Lung (tissue), 11 donors: ENCODE measurements at regions not wholly inside any gene's neighbourhood (a gene's known extent, or its start where the extent isn't known, plus 50 kb on each side); places are given as distances from the start of the nearest gene placed in this dataset.
A peak's percentile ranks its signal among the peaks of the same experiment; 100 is the strongest.

Experiments
- ATAC-seq: fragments of 200-7000 bp; cut with Tn5 transposase; one replicate; pipeline ENCODE4 v1.9.1; 2020; ENCODE audit warnings: moderate number of reproducible peaks; ENCODE audit not compliant: insufficient read depth, low FRiP score
- DNase-seq, 3 donors: peaks; one replicate each; pipeline ENCODE4 v3.0.0-alpha.2; 2013 to 2017
- H3K27ac ChIP-seq, 2 donors: one replicate each; pipeline ENCODE4 v1.5.1; 2013; ENCODE audit warnings: mild to moderate bottlenecking in 2 of 2, moderate library complexity in 2 of 2, control low read depth in 1 of 2, inconsistent platforms in 1 of 2, low read depth in 1 of 2, low read length in 1 of 2
- H3K27me3 ChIP-seq, 3 donors: one replicate each; pipeline ENCODE4 v1.5.1; 2013; ENCODE audit warnings: low read length in 2 of 3; ENCODE audit not compliant: control insufficient read depth in 3 of 3, insufficient read depth in 3 of 3
- H3K36me3 ChIP-seq, 4 donors: one replicate each; pipeline ENCODE4 v1.5.1; 2013; ENCODE audit warnings: low read length in 4 of 4, mild to moderate bottlenecking in 1 of 4, moderate library complexity in 1 of 4; ENCODE audit not compliant: control insufficient read depth in 4 of 4, insufficient read depth in 4 of 4
- H3K4me1 ChIP-seq, 5 donors: one replicate each; pipeline ENCODE4 v1.5.1; 2013; ENCODE audit warnings: low read length in 5 of 5, mild to moderate bottlenecking in 2 of 5, moderate library complexity in 1 of 5; ENCODE audit not compliant: control insufficient read depth in 5 of 5, insufficient read depth in 5 of 5
- H3K4me3 ChIP-seq: one replicate; pipeline ENCODE4 v1.5.1; 2013; ENCODE audit warnings: mild to moderate bottlenecking, control low read depth, moderate library complexity
- H3K9ac ChIP-seq, 2 donors: one replicate each; pipeline ENCODE4 v1.5.1; 2013; ENCODE audit warnings: low read length in 2 of 2, control low read depth in 1 of 2; ENCODE audit not compliant: insufficient read depth in 1 of 2
- H3K9me3 ChIP-seq, 4 donors: one replicate each; pipeline ENCODE4 v1.5.1; 2013; ENCODE audit warnings: low read length in 3 of 4, mild to moderate bottlenecking in 1 of 4, moderate library complexity in 1 of 4; ENCODE audit not compliant: control insufficient read depth in 4 of 4, insufficient read depth in 3 of 4
- CTCF ChIP-seq: IDR thresholded peaks from 2 replicates; pipeline ENCODE4 v1.5.1; 2012; ENCODE audit warnings: mild to moderate bottlenecking; ENCODE audit errors: control extremely low read depth, extremely low read depth
- WGBS, 2 donors: extraction: QIAGEN DNeasy Blood & Tissue Kit; methylation state at CpG; one replicate each; pipeline ENCODE4 v1.1.7; 2013; 5-methylcytosine and 5-hydroxymethylcytosine counted together
- donor health status: control.
- donor health status: control.
- donor health status: Bipolar disorder and iron deficiency.
- donor health status: healthy.
- donor health status: DM: yes; HTN: yes; CAD: no.

GRCh38 chr2:41197781-41198180 is 745.9 kb upstream of the SLC8A1 start:
- WGBS, 2 donors: 86 to 95% methylated on average over 4 of the region's 4 CpGs

GRCh38 chr2:41199334-41199733 is 747.4 kb upstream of the SLC8A1 start:
- WGBS, 2 donors: 79 to 88% methylated on average over 1 of the region's 1 CpG
- H3K27ac ChIP-seq: no peak overlapping the region
- H3K36me3 ChIP-seq: no peaks in the 10 kb centered on the region
- H3K4me1 ChIP-seq: peaks cover 0 to 1% (median 0%) of the 10 kb centered on the region in 5 donors
- TF ChIP-seq CTCF: no peak
- ATAC-seq: no peak
- no peaks in the 10 kb centered on the region for H3K9me3 ChIP-seq
- H3K4me3 ChIP-seq: no peak overlapping the region
- no peak for DNase-seq
- H3K27me3 ChIP-seq: no peaks in the 10 kb centered on the region
- H3K9ac ChIP-seq: no peak overlapping the region

More at GRCh38 chr2:41197781-41198180, 745.9 kb upstream of the SLC8A1 start:
- Histone ChIP-seq H3K9ac (no peak overlapping the region), H3K36me3 (no peaks in the 10 kb centered on the region), H3K27me3 (no peaks in the 10 kb centered on the region), H3K9me3 (no peaks in the 10 kb centered on the region), H3K4me1 (peaks cover 0 to 4% (median 2%) of the 10 kb centered on the region in 5 donors), H3K4me3 (no peak overlapping the region), H3K27ac (no peak overlapping the region)
- ATAC-seq: no peak
- no peak for TF ChIP-seq CTCF
- peak in 1 of 3 donors; percentile 24 for DNase-seq

- 48 to 57% methylated on average over 3 of the region's 3 CpGs for WGBS, 2 donors
- H3K36me3 ChIP-seq: no peaks in the 10 kb centered on the region
- no peak for TF ChIP-seq CTCF
These were observed 752.4 kb upstream of the SLC8A1 start for GRCh38 chr2:41204315-41204714.

GRCh38 chr2:41206004-41206403 is 754.1 kb upstream of the SLC8A1 start:
- H3K4me3 ChIP-seq: no peak overlapping the region
- no peak overlapping the region for H3K9ac ChIP-seq
- no peaks in the 10 kb centered on the region for H3K4me1 ChIP-seq
- no peaks in the 10 kb centered on the region for H3K27me3 ChIP-seq
- DNase-seq (no peak), ATAC-seq (no peak)
- no peak overlapping the region for H3K27ac ChIP-seq
- no peaks in the 10 kb centered on the region for H3K9me3 ChIP-seq
- 83 to 97% methylated on average over 1 of the region's 1 CpG for WGBS, 2 donors
- H3K36me3 ChIP-seq: no peaks in the 10 kb centered on the region
- no peak for TF ChIP-seq CTCF

More at GRCh38 chr2:41204315-41204714, 752.4 kb upstream of the SLC8A1 start:
- ATAC-seq: no peak
- no peak for DNase-seq
- Histone ChIP-seq H3K4me1 (no peaks in the 10 kb centered on the region), H3K27me3 (no peaks in the 10 kb centered on the region), H3K4me3 (no peak overlapping the region), H3K9me3 (no peaks in the 10 kb centered on the region), H3K27ac (no peak overlapping the region), H3K9ac (no peak overlapping the region)
